ENCODE measurements at regions not wholly inside any gene's neighbourhood (a gene's known extent, or its start where the extent isn't known, plus 50 kb on each side); places are given as distances from the start of the nearest gene placed in this dataset.

DNA sequence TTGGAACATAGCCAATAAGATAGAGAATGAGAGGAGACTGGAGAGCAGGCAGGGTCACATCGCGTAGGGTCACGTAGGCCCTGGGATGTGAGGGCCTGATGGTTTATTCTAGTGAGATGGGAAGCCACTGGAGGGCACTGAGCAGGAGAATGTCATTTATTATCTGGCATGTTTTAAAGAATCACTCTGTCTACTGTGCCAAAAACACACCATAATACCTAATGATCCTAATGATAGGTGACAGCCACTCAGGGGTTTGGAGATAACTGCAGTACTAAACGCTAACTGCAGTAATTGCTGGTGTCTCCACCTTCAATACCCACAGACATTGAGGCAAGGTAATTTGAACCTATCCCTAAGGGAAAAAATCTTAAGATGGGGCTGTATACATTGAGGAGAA, 185.4 kb downstream of the TTLL7 start:
- DNase-seq = no peak

DNA sequence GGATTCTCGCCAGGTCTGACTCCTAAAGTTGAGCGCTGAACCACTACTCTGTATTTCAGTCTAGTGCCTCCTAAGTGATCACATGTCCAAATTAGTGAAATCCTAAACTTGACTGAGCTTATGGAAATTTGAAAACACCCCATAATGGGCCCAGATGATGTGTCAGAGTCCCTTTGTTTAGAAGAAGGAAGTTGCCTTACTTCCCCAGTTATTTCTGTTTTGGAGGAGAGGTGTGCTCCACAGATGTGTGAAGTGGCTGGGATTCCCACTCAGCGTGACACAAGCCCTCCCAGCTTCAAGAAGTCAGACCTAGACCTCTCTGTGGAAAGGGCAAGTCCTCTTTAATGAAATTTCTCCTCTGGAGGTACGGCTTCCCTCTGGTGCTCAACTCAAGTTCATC, 188.8 kb downstream of the TTLL7 start:
- no peak for DNase-seq

GRCh38 chr1:83808536-83808935, 190.4 kb downstream of the TTLL7 start:
- no peak for DNase-seq

GRCh38 chr1:83807821-83808220, 191.1 kb downstream of the TTLL7 start:
- DNase-seq = no peak

DNA sequence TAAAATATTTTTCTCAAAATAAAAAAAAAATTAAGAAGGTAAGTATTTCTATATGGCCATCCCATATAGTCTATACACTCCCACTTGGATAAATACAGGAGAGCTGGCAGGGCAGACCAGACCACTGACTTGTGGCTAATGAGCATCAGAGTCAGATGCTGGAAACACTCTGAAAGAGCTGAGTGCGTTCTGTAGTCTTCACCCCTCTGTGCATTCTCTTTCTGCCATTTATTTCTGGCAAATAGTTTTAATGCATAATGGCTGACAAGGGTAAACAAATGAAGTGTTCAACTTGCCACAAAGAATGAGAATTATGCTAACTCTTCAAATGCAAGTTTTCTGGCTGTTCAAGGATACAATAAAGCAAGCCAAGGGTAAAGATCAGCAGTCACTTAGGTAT, 191.7 kb downstream of the TTLL7 start:
- DNase-seq = no peak

- no peak for DNase-seq
Observed at GRCh38 chr1:83805921-83806320, 193.0 kb downstream of the TTLL7 start.

DNA sequence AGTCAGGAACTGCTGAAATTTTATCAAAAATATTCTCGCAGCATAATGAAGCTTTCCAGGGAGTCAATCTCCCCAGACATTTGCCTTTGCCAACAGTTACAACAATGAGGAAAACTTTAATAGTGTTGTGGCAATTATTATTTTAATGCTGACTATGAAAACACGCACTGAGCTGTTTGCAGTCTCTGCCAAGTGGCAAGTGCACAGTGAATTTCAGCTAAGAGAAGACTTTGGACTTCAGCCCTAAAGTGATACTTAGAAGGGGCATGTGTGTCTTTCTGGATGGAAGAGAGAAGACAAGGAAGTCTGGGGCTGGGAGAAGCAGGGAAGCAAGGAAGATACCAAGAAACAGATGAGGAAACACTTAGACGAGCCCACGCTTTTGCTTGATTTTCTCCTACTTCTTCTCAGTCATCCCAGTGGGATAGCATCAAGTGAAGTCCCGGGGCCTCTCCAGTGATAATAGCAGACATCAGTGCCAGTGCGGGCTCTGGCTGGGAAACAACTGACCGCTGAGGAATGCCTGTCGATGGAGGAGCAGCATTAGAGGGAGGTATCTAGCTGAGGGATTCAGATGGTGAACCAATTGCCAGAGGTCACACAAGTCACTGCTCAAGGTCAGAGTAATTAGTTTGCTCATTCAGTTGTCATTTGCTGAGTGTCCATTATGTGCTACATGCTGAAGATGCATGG, 196.3 kb downstream of the TTLL7 start:
- DNase-seq = no peak

DNA sequence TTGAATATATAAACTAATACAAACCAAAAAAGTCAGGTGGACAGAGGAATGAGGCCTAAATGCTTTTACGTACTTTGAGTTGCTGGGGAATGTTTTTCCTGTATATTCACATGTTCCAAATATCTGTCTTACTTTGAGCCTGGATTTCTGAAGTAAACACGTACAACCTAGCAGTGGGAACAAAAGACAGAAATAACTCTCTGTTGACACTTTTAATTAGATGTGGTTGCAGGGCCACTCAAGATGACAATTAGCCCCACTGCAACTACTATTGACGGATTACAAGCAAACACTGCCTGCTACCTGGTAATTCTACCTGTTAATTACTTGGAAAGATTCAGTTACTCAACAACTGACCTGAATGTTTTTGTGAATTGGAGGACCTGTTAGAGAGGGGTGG, 196.9 kb downstream of the TTLL7 start:
- no peak for DNase-seq

DNA sequence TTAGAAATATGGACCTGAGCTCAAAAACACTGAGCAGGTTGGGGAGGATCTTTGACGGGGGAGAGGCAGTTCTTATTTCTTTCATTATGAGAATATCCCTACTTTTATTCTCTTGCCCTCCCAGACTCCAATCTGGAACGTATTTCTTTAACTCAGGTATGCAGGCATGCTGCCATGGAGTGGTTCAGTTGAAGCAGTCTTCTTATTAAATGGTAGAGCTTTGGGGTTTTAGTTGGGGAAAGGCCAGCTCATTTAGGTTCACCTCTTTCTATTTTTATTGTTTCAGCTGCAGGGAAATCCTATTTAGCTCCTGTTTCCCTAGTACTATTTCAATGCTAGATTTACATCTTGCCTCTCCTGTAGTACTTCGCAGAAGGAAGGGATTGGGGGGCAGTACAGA, 198.9 kb downstream of the TTLL7 start:
- DNase-seq = no peak

GRCh38 chr1:83799594-83799993, 199.3 kb downstream of the TTLL7 start:
- DNase-seq = no peak

DNA sequence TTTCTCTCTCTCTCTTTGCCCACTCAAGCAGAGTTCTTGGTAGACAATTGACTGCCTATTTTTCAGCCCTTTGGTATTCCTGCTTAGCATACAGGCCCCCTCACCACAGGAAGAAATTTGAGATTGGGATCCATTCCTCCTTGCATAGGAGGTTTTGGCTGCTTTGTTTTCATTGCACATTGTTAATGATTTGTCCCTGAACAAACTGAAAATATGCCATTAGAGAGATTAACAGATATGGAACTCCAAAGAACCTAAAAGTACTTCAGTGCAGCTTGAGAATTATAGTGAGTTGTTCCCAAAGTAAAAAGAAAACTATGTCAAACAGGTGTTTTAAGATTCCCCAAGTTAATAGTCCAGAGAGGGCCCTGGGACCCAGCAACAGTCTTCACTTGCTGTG, 200.0 kb downstream of the TTLL7 start:
- DNase-seq = no peak

DNA sequence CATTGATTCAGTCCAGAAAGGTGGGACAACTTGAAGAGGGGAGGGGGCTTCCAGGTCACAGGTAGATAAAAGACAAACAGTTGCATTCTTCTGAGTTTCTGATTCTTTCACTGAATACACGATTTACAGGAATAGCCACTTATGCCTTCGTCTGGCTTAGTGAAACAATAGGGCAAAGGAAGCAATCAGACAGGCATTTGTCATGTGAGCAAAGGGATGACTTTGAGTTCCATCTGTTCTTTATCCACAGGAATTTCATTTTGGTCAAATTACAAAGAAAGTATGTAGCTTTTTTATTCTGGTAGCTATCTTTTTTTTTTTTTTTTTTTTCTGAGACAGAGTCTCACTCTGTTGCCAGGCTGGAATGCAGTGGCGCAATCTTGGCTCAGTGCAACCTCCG, 202.5 kb downstream of the TTLL7 start:
- DNase-seq = no peak

- DNase-seq = no peak
Observed at GRCh38 chr1:83794384-83794783, 204.5 kb downstream of the TTLL7 start.

GRCh38 chr1:83791821-83792437, 207.0 kb downstream of the TTLL7 start:
- no peak for DNase-seq

- no peak for DNase-seq
Observed at GRCh38 chr1:83790446-83790845, 208.5 kb downstream of the TTLL7 start.

- DNase-seq = no peak
Observed at GRCh38 chr1:83787246-83787998, 211.5 kb downstream of the TTLL7 start.

GRCh38 chr1:83781667-83782066, 217.3 kb downstream of the TTLL7 start:
- DNase-seq = no peak

GRCh38 chr1:83779565-83779964, 219.4 kb downstream of the TTLL7 start:
- no peak for DNase-seq

DNA sequence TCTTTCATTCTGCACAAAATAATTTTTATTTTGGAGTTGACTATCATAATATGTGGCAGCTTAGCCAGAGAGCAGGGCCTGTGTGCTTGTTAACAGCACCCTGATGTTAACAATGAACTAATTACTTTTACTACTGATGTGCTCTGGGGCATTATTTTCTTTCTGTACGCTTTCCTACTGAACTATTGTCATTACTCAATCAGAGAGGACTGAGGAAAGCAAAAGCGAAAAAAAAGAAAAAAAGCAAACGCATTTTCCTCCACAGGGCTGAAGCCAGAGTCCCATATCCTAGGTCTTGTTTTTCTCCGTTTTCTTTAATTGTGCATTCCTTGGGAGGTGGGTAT, 221.2 kb downstream of the TTLL7 start:
- no peak for DNase-seq

GRCh38 chr1:83776913-83777757, 221.8 kb downstream of the TTLL7 start:
- DNase-seq = no peak

DNA sequence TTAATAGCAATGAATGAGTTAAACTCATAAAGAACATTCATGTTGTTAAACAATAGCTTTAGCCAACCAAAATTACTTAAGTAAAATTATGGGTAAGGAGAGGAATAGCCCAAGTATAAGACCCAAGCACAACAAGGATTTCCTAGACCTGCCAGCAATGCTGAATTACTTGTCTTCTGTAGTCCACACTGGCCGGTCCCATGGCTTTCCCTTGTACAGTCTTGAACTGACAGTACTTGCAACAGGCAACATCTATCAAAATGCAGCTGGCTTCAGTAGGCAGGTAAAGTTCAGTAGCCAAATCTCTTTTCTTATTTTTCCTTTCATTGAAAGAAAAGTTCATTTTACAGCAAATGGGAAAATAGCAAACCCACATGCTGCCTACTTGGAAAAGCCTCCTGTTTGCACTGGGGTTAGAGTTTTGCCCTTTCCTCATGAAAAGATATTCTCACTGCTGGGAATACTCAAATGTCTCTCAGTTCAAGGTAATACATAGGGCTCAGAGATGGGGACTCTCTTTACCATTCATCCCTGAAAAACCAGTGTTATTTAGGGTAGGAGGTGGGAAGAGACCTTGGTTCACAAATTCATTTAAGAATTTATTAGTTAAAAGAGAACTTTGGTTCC, 222.8 kb downstream of the TTLL7 start:
- no peak for DNase-seq

GRCh38 chr1:83773059-83773458, 225.9 kb downstream of the TTLL7 start:
- DNase-seq = no peak

All from renal pelvis (tissue), 1 donor.